ENCODE measurements at regions not wholly inside any gene's neighbourhood (a gene's known extent, or its start where the extent isn't known, plus 50 kb on each side); places are given as distances from the start of the nearest gene placed in this dataset.

- H3K27me3 ChIP-seq (replicated peaks in 1 of 4; ENCODE audit: control insufficient read depth in 3 of 4, extremely low read depth in 1 of 4, insufficient read depth in 3 of 4, low read length in 3 of 4): no peaks in the 10 kb centered on the region; a peak in 2 of 7 replicates
- H3K18ac ChIP-seq (ENCODE audit: extremely low read depth, low read length): no peak overlapping the region
- H3K36me3 ChIP-seq (ENCODE audit: control insufficient read depth in 2 of 4, insufficient read depth in 4 of 4, low read length in 3 of 4): no peaks in the 10 kb centered on the region
- H4K91ac ChIP-seq (replicated peaks; ENCODE audit: insufficient read length, low read length): no peak overlapping the region
- H3K4me3 ChIP-seq (ENCODE audit: extremely low read depth in 1 of 4, insufficient read depth in 2 of 4, low read depth in 3 of 4, low read length in 4 of 4): no peak overlapping the region
- H3K4me2 ChIP-seq (ENCODE audit: insufficient read depth in 1 of 2, low read depth in 2 of 2, low read length in 2 of 2): no peak overlapping the region
- no peaks in the 10 kb centered on the region for H3K79me1 ChIP-seq (ENCODE audit: low read depth, low read length)
- H3K4ac ChIP-seq (replicated peaks; ENCODE audit: insufficient read length, low read depth, low read length): no peak overlapping the region
- no peaks in the 10 kb centered on the region for H3K23me2 ChIP-seq (ENCODE audit: low read depth, low read length)
- H4K5ac ChIP-seq (ENCODE audit: insufficient read length, low read depth, low read length): no peak overlapping the region
- TF ChIP-seq ZNF274 (IDR thresholded peaks at IDR 0.05; ENCODE audit: borderline replicate concordance, extremely low read depth, low read length): no peak
- FAIRE-seq (no peak), DNase-seq (ENCODE audit: low read depth in 1 of 2, low spot score in 2 of 2) (no peak)
- no peak overlapping the region for H3K56ac ChIP-seq (replicated peaks; ENCODE audit: insufficient read length, low read depth, low read length)
- H3K23ac ChIP-seq (ENCODE audit: insufficient read length): no peak overlapping the region
- H3K9me3 ChIP-seq (ENCODE audit: insufficient read depth in 2 of 2, low read depth in 1 of 2, low read length in 1 of 2): no peaks in the 10 kb centered on the region
- H2BK120ac ChIP-seq (replicated peaks; ENCODE audit: low read depth, low read length): no peak overlapping the region
- H4K8ac ChIP-seq (ENCODE audit: extremely low read depth, insufficient read depth, low read length): no peak overlapping the region
- ChIA-PET POLR2A (ENCODE audit: partially characterized antibody) (no interaction called here), CTCF (ENCODE audit: partially characterized antibody) (interaction anchor here (1.7 to 4.7 kb wide), 5 partner anchors 12 to 294 kb away, joined by 5 to 51 read pairs (median 7); no protein-coding TSS in a partner anchor)
- H2BK5ac ChIP-seq (ENCODE audit: low read depth, low read length): no peak overlapping the region
- H3K79me2 ChIP-seq (ENCODE audit: control insufficient read depth in 1 of 2, insufficient read depth in 2 of 2, low read length in 2 of 2): no peaks in the 10 kb centered on the region
- no peak overlapping the region for H3K27ac ChIP-seq (ENCODE audit: low read depth, low read length)
- no peak overlapping the region for H2BK12ac ChIP-seq (ENCODE audit: low read depth, low read length)
- no peak overlapping the region for H3K14ac ChIP-seq (ENCODE audit: insufficient read length)
- no peak overlapping the region for H2AFZ ChIP-seq (ENCODE audit: low read length)
- H2BK15ac ChIP-seq (ENCODE audit: low read length): no peak overlapping the region
- no peaks in the 10 kb centered on the region for H3K4me1 ChIP-seq (replicated peaks in 1 of 4; ENCODE audit: control insufficient read depth in 3 of 4, insufficient read depth in 4 of 4, low read length in 3 of 4)
- H4K20me1 ChIP-seq (replicated peaks in 1 of 2; ENCODE audit: control insufficient read depth in 1 of 2, insufficient read depth in 2 of 2, low read length in 2 of 2): no peaks in the 10 kb centered on the region
- H3K9ac ChIP-seq (replicated peaks in 1 of 4; ENCODE audit: extremely low read depth in 1 of 4, low read depth in 3 of 4, low read length in 3 of 4): no peak overlapping the region
- no peak overlapping the region for H2AK5ac ChIP-seq (ENCODE audit: low read depth, low read length)
- H2BK20ac ChIP-seq (ENCODE audit: low read length): no peak overlapping the region
- 85% methylated on average over 2 of the region's 2 CpGs; no CpG with 5 or more reads in 1 of the 2 experiments for WGBS, 2 experiments (ENCODE audit: extremely low coverage in 1 of 2, insufficient coverage in 1 of 2, insufficient read length in 1 of 2, insufficient replicate concordance in 2 of 2, low coverage in 1 of 2, low lambda C conversion rate in 2 of 2, missing lambda C conversion rate in 1 of 2)
These were observed 292.5 kb upstream of the SFRP2 start for GRCh38 chr4:154081391-154081790.

Data from H1 (cell line).